ENCODE measurements at regions not wholly inside any gene's neighbourhood (a gene's known extent, or its start where the extent isn't known, plus 50 kb on each side); places are given as distances from the start of the nearest gene placed in this dataset.

- Histone ChIP-seq H3K27ac (ENCODE audit: low read depth in 1 of 2, low read length in 2 of 2) (no peak overlapping the region), H3K36me3 (ENCODE audit: control insufficient read depth in 4 of 4, insufficient read depth in 3 of 4, low read depth in 1 of 4, low read length in 3 of 4) (no peaks in the 10 kb centered on the region), H3K9ac (ENCODE audit: low read depth in 1 of 2, low read length in 2 of 2) (no peak overlapping the region), H3K9me3 (ENCODE audit: control insufficient read depth in 4 of 4, low read length in 3 of 4) (no peaks in the 10 kb centered on the region), H3K4me3 (ENCODE audit: low read depth in 1 of 3, low read length in 3 of 3) (no peak overlapping the region), H3K27me3 (ENCODE audit: control insufficient read depth in 4 of 4, insufficient read depth in 4 of 4, low read length in 3 of 4) (no peaks in the 10 kb centered on the region), H3K4me1 (ENCODE audit: control insufficient read depth in 4 of 4, insufficient read depth in 4 of 4, low read length in 3 of 4) (peaks cover 9 to 69% (median 46%) of the 10 kb centered on the region in 4 donors)
- 91% methylated on average over 10 of the region's 10 CpGs for WGBS
- DNase-seq (ENCODE audit: low spot score) = no peak
- TF ChIP-seq EGR1 (IDR thresholded peaks at IDR 0.05; ENCODE audit: low read depth in 2 of 2) (no peak), RXRA (IDR thresholded peaks at IDR 0.05) (no peak), JUND (IDR thresholded peaks at IDR 0.05) (no peak), ATF3 (IDR thresholded peaks at IDR 0.05) (no peak), RAD21 (IDR thresholded peaks at IDR 0.05) (no peak), YY1 (IDR thresholded peaks at IDR 0.05) (no peak)
Measured at GRCh38 chr18:46337271-46337670, 233.1 kb downstream of the HAUS1 start.

- Histone ChIP-seq H3K27ac (ENCODE audit: low read depth in 1 of 2, low read length in 2 of 2) (peak overlapping the region in 1 of 2 donors; percentile 16), H3K36me3 (ENCODE audit: control insufficient read depth in 4 of 4, insufficient read depth in 3 of 4, low read depth in 1 of 4, low read length in 3 of 4) (no peaks in the 10 kb centered on the region), H3K27me3 (ENCODE audit: control insufficient read depth in 4 of 4, insufficient read depth in 4 of 4, low read length in 3 of 4) (no peaks in the 10 kb centered on the region), H3K9ac (ENCODE audit: low read depth in 1 of 2, low read length in 2 of 2) (no peak overlapping the region), H3K4me1 (ENCODE audit: control insufficient read depth in 4 of 4, insufficient read depth in 4 of 4, low read length in 3 of 4) (peaks cover 5 to 67% (median 44%) of the 10 kb centered on the region in 4 donors), H3K4me3 (ENCODE audit: low read depth in 1 of 3, low read length in 3 of 3) (no peak overlapping the region), H3K9me3 (ENCODE audit: control insufficient read depth in 4 of 4, low read length in 3 of 4) (no peaks in the 10 kb centered on the region)
- no peak for TF ChIP-seq REST (IDR thresholded peaks at IDR 0.05)
- no peak for TF ChIP-seq FOXA1 (IDR thresholded peaks at IDR 0.05)
- TF ChIP-seq FOXA2 (IDR thresholded peaks at IDR 0.05) = no peak
- TF ChIP-seq RXRA (IDR thresholded peaks at IDR 0.05) = no peak
- no peak for TF ChIP-seq ATF3 (IDR thresholded peaks at IDR 0.05)
- TF ChIP-seq, protein P1, sequence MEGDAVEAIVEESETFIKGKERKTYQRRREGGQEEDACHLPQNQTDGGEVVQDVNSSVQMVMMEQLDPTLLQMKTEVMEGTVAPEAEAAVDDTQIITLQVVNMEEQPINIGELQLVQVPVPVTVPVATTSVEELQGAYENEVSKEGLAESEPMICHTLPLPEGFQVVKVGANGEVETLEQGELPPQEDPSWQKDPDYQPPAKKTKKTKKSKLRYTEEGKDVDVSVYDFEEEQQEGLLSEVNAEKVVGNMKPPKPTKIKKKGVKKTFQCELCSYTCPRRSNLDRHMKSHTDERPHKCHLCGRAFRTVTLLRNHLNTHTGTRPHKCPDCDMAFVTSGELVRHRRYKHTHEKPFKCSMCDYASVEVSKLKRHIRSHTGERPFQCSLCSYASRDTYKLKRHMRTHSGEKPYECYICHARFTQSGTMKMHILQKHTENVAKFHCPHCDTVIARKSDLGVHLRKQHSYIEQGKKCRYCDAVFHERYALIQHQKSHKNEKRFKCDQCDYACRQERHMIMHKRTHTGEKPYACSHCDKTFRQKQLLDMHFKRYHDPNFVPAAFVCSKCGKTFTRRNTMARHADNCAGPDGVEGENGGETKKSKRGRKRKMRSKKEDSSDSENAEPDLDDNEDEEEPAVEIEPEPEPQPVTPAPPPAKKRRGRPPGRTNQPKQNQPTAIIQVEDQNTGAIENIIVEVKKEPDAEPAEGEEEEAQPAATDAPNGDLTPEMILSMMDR (IDR thresholded peaks at IDR 0.05; ENCODE audit: low read depth, low read length, missing input control) = no peak
- no peak for TF ChIP-seq HNF4A (conservative IDR thresholded peaks at IDR 0.05)
- no peak for TF ChIP-seq GABPA (IDR thresholded peaks at IDR 0.05 in 1 of 2, conservative IDR thresholded peaks at IDR 0.05 in 1 of 2)
- no peak for TF ChIP-seq EGR1 (IDR thresholded peaks at IDR 0.05; ENCODE audit: low read depth in 2 of 2)
- TF ChIP-seq SP1 (IDR thresholded peaks at IDR 0.05) = no peak
- TF ChIP-seq TAF1 (conservative IDR thresholded peaks at IDR 0.05) = no peak
- TF ChIP-seq YY1 (IDR thresholded peaks at IDR 0.05) = no peak
- no peak for TF ChIP-seq JUND (IDR thresholded peaks at IDR 0.05)
- TF ChIP-seq, protein P2, sequence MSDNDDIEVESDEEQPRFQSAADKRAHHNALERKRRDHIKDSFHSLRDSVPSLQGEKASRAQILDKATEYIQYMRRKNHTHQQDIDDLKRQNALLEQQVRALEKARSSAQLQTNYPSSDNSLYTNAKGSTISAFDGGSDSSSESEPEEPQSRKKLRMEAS (IDR thresholded peaks at IDR 0.05) = no peak
- TF ChIP-seq ZBTB33 (IDR thresholded peaks at IDR 0.05) = no peak
- TF ChIP-seq RAD21 (IDR thresholded peaks at IDR 0.05) = no peak
- TF ChIP-seq NR2F2 (IDR thresholded peaks at IDR 0.05) = no peak
- 83% methylated on average over 2 of the region's 2 CpGs for WGBS
- no peak for DNase-seq (ENCODE audit: low spot score)
Measured at GRCh38 chr18:46338205-46338604, 234.0 kb downstream of the HAUS1 start.

All from liver (tissue), 8 donors.